ENCODE measurements at regions not wholly inside any gene's neighbourhood (a gene's known extent, or its start where the extent isn't known, plus 50 kb on each side); places are given as distances from the start of the nearest gene placed in this dataset.

GRCh38 chr2:185663811-185664210 is 74.8 kb upstream of the FSIP2 start:
- Histone ChIP-seq H3K9ac (no peak overlapping the region), H4K20me1 (ENCODE audit: insufficient read depth) (no peaks in the 10 kb centered on the region), H3K27ac (peak overlapping the region; percentile 9; the same call in 1 of the 2 replicates), H3K36me3 (ENCODE audit: insufficient read depth) (no peaks in the 10 kb centered on the region), H3K4me1 (ENCODE audit: low read depth, poor library complexity, severe bottlenecking) (peaks cover 34% of the 10 kb centered on the region), H2AFZ (ENCODE audit: low read depth) (peak overlapping the region; percentile 3; the same call in 1 of the 2 replicates), H3K4me3 (IDR thresholded peaks at IDR 0.05; ENCODE audit: insufficient read depth, low read depth, low read length) (no peak overlapping the region), H3K79me2 (ENCODE audit: insufficient read depth, low read depth) (no peaks in the 10 kb centered on the region), H3K27me3 (ENCODE audit: insufficient read depth, low read depth) (no peaks in the 10 kb centered on the region), H3K4me2 (peak overlapping the region; percentile 17; the same call in 1 of the 2 replicates)
- no peak for TF ChIP-seq CTCF (conservative IDR thresholded peaks at IDR 0.05; ENCODE audit: low read depth, low read length)

GRCh38 chr2:185664384-185664783 is 74.2 kb upstream of the FSIP2 start:
- Histone ChIP-seq H3K79me2 (ENCODE audit: insufficient read depth, low read depth) (no peaks in the 10 kb centered on the region), H3K27ac (no peak overlapping the region), H3K4me3 (IDR thresholded peaks at IDR 0.05; ENCODE audit: insufficient read depth, low read depth, low read length) (no peak overlapping the region), H3K9ac (no peak overlapping the region), H3K36me3 (ENCODE audit: insufficient read depth) (no peaks in the 10 kb centered on the region), H4K20me1 (ENCODE audit: insufficient read depth) (no peaks in the 10 kb centered on the region), H3K4me1 (ENCODE audit: low read depth, poor library complexity, severe bottlenecking) (peaks cover 39% of the 10 kb centered on the region), H3K4me2 (peak overlapping the region; percentile 17; the same call in 1 of the 2 replicates), H2AFZ (ENCODE audit: low read depth) (no peak overlapping the region), H3K27me3 (ENCODE audit: insufficient read depth, low read depth) (no peaks in the 10 kb centered on the region)
- no peak for TF ChIP-seq CTCF (conservative IDR thresholded peaks at IDR 0.05; ENCODE audit: low read depth, low read length)

- Histone ChIP-seq H3K4me1 (ENCODE audit: low read depth, poor library complexity, severe bottlenecking) (peaks cover 41% of the 10 kb centered on the region), H3K79me2 (ENCODE audit: insufficient read depth, low read depth) (no peaks in the 10 kb centered on the region), H3K9ac (no peak overlapping the region), H3K36me3 (ENCODE audit: insufficient read depth) (no peaks in the 10 kb centered on the region), H2AFZ (ENCODE audit: low read depth) (no peak overlapping the region), H3K4me2 (no peak overlapping the region), H3K27me3 (ENCODE audit: insufficient read depth, low read depth) (no peaks in the 10 kb centered on the region), H3K27ac (no peak overlapping the region), H3K4me3 (IDR thresholded peaks at IDR 0.05; ENCODE audit: insufficient read depth, low read depth, low read length) (no peak overlapping the region), H4K20me1 (ENCODE audit: insufficient read depth) (no peaks in the 10 kb centered on the region)
- TF ChIP-seq CTCF (conservative IDR thresholded peaks at IDR 0.05; ENCODE audit: low read depth, low read length): no peak
These were observed 73.3 kb upstream of the FSIP2 start for GRCh38 chr2:185665251-185665814.

GRCh38 chr2:185667452-185667851 is 71.2 kb upstream of the FSIP2 start:
- Histone ChIP-seq H3K79me2 (ENCODE audit: insufficient read depth, low read depth) (no peaks in the 10 kb centered on the region), H4K20me1 (ENCODE audit: insufficient read depth) (no peaks in the 10 kb centered on the region), H3K9ac (no peak overlapping the region), H2AFZ (ENCODE audit: low read depth) (no peak overlapping the region), H3K4me2 (no peak overlapping the region), H3K4me1 (ENCODE audit: low read depth, poor library complexity, severe bottlenecking) (peaks cover 34% of the 10 kb centered on the region), H3K36me3 (ENCODE audit: insufficient read depth) (no peaks in the 10 kb centered on the region), H3K4me3 (IDR thresholded peaks at IDR 0.05; ENCODE audit: insufficient read depth, low read depth, low read length) (no peak overlapping the region), H3K27me3 (ENCODE audit: insufficient read depth, low read depth) (no peaks in the 10 kb centered on the region), H3K27ac (no peak overlapping the region)
- TF ChIP-seq CTCF (conservative IDR thresholded peaks at IDR 0.05; ENCODE audit: low read depth, low read length): no peak

Data from KMS-11 (cell line).